ENCODE measurements at regions not wholly inside any gene's neighbourhood (a gene's known extent, or its start where the extent isn't known, plus 50 kb on each side); places are given as distances from the start of the nearest gene placed in this dataset.

GRCh38 chr1:43034778-43035177 is 76.1 kb upstream of the SLC2A1 start:
- TF ChIP-seq, protein P1, sequence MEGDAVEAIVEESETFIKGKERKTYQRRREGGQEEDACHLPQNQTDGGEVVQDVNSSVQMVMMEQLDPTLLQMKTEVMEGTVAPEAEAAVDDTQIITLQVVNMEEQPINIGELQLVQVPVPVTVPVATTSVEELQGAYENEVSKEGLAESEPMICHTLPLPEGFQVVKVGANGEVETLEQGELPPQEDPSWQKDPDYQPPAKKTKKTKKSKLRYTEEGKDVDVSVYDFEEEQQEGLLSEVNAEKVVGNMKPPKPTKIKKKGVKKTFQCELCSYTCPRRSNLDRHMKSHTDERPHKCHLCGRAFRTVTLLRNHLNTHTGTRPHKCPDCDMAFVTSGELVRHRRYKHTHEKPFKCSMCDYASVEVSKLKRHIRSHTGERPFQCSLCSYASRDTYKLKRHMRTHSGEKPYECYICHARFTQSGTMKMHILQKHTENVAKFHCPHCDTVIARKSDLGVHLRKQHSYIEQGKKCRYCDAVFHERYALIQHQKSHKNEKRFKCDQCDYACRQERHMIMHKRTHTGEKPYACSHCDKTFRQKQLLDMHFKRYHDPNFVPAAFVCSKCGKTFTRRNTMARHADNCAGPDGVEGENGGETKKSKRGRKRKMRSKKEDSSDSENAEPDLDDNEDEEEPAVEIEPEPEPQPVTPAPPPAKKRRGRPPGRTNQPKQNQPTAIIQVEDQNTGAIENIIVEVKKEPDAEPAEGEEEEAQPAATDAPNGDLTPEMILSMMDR (IDR thresholded peaks at IDR 0.05), result no peak
- no peak for TF ChIP-seq POLR2A (IDR thresholded peaks at IDR 0.05; ENCODE audit: low read length)
